HG03175 (cell line): ENCODE measurements at regions not wholly inside any gene's neighbourhood (a gene's known extent, or its start where the extent isn't known, plus 50 kb on each side); places are given as distances from the start of the nearest gene placed in this dataset.

Experiments used
- ATAC-seq: cut with Tn5 transposase; IDR thresholded peaks from one replicate; pipeline ENCODE4 v1.9.1; 2021; ENCODE audit warnings: mild to moderate bottlenecking, moderate library complexity; ENCODE audit not compliant: unreplicated experiment

- no peak for ATAC-seq
These were observed 58.8 kb upstream of the ZNF804B start for GRCh38 chr7:88700725-88701124.

DNA sequence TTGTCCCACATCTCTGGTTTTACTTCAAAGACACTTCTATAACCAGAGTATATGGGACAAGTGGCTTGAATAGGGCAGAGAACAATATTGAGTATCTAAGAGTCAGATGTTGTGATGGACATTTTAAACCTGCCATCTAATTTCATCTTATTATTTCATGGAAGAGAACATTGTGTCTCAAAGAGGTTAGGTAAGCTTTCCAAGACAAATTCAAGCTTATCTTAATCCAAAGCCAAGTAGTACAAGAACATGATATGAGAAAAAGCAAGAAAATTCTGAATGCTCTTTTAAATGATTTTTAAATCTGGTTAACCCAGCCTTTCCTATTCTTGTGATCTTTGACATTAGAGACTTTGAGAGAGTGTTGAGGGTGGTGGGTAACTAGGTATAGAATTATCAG lies 65.3 kb upstream of the ZNF804B start:
- ATAC-seq = no peak

- ATAC-seq = no peak
These were observed 66.4 kb upstream of the ZNF804B start for GRCh38 chr7:88693131-88693530.

- ATAC-seq = no peak
These were observed 67.0 kb upstream of the ZNF804B start for GRCh38 chr7:88692493-88692892.

- ATAC-seq = no peak
These were observed 69.7 kb upstream of the ZNF804B start for GRCh38 chr7:88689821-88690220.

- no peak for ATAC-seq
These were observed 71.3 kb upstream of the ZNF804B start for GRCh38 chr7:88688222-88688621.

DNA sequence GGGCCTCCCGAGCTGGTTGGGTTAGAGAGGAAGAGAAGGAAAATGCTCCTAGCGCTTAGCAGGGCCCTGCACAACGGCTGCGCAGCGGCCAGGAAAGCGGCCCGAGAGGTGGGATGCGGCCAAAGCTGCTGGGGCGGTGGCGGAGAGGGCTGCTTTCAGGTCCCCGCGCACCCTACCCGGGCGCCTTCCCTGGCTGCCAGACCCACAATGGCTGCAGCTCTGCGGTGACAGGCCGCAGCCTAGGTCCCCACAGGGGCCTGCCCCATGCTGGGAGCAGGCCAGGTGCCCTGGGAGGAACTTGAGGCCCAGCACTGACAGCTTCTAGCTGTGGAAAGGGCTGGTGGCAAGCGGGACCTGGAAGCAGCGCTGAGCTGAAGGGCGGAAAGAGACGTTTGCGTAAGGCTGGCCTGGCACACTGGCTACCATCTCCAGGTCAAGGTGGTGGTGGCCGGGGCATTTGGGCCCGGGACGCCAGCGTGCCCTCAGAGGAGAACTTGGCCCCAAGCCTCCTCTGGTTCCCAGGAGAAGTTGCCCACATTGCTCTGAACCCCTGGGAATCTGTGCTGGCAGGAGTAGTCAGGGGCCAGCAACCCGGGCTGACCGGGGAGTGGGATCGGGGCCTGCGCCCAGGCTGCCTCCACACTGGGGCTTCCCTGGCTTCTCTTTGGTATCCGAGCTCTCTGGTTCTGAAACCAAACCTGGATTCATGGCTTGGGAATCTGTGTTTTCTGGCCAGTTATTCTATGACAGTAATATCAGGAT lies 72.9 kb upstream of the ZNF804B start:
- no peak for ATAC-seq

- no peak for ATAC-seq
These were observed 77.8 kb upstream of the ZNF804B start for GRCh38 chr7:88681682-88682081.

GRCh38 chr7:88670536-88670935 lies 89.0 kb upstream of the ZNF804B start:
- ATAC-seq = no peak

GRCh38 chr7:88669913-88670312 lies 89.6 kb upstream of the ZNF804B start:
- ATAC-seq = no peak

- ATAC-seq = no peak
These were observed 90.9 kb upstream of the ZNF804B start for GRCh38 chr7:88668591-88668990.

DNA sequence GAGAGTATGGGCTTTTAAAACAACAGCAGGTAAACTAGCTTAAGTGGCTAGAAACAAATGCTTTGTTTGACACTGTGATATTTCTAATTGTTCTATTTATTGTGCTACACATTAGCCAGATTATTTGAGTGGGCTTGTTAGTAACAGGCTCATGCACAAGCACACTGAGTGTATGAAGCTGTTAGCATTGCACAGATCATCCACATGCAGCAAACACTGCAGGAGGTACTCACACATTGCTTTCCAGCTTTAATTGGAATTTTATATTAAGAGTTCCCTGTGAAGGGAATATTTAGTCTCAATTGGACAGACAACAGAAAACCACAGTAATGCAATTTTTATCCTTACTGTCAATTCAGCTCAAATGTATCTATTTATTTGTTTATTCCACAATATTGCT lies 92.9 kb upstream of the ZNF804B start:
- no peak for ATAC-seq

GRCh38 chr7:88665892-88666514 lies 93.5 kb upstream of the ZNF804B start:
- no peak for ATAC-seq

DNA sequence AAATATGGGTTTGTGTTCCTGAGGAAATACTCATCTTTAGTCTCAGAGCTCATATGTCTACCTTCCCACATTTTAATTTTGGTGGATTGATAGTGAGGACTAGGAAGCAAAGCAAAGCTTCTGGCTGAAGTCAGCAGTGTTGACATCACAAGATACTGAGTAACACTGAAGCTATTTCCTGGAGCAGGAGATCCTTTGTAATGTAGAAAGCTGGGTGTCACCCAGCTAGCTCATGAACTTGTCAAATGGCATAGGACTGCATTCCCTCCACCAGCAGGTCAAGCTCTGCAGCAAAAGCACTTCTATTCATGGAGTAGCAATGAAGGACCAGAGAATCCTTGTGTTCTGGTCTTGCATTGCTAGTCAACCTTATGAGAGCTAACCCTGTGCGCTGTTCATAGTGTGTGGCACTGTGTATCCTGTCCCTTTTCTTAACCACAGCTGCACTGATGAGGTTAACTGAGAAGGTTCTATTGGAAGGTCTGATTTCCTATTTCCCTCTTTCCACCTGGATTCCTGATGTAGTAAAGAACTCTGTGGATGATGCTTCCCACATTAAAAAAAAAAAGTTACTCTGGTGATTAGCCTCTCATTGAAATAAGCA lies 94.8 kb upstream of the ZNF804B start:
- no peak for ATAC-seq

GRCh38 chr7:88661921-88662320 lies 97.6 kb upstream of the ZNF804B start:
- no peak for ATAC-seq

GRCh38 chr7:88647825-88648224 lies 111.7 kb upstream of the ZNF804B start:
- ATAC-seq = no peak

DNA sequence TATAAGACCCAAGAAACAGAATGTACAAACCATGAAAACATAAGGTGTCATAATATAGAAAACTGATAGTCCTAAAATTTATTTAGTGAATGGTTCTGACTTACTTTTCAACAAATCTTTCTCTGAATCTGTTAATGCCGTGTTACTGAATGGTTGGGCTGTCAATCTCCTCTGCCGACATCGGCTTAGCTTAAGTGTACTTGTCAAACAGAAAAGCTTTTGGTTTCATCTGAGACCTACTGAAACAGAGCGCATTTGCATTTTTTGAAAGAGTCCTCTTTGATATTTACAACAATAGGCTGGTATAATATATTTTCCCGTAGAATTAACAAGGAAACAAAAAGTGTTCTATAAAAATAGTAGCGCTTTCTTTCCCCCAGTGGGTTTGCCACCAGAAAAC lies 120.9 kb upstream of the ZNF804B start:
- no peak for ATAC-seq

DNA sequence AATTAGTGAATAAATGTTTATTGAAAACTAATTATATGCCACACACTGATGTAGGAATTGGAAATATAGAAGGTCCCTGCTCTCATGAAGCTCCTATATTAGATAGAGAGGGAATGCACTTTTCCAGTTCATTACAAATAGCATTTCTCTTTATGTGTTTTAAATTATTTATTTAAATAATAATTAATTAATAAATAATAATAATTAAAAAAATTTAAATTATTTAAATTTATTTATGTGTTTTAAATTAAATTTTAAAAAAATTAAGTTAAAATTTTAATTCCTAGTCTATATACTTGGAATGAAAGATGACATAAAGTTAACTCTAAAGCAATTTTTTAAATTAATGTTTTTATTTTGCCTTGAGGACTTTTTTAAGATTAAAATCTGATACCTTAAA lies 121.7 kb upstream of the ZNF804B start:
- no peak for ATAC-seq

- no peak for ATAC-seq
These were observed 124.4 kb upstream of the ZNF804B start for GRCh38 chr7:88635149-88635548.

DNA sequence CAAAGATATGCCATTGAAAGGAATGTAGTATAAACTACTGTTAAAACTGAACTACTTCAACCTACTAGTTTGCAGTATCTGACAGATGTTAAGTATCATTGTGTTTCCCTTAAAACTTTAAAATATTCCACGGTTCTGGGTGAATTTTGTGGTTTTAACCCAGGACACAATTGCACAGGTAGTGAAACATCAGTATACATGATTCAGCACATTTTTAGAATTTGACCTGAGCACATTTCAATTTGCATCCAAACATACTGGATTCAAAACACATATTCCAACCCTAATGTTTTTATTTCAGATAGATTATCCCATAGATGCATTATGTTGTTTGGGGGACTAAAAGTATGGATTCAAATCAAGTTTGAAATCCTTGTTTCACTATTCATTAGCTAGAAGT lies 129.9 kb upstream of the ZNF804B start:
- no peak for ATAC-seq

GRCh38 chr7:88628363-88629085 lies 131.0 kb upstream of the ZNF804B start:
- ATAC-seq = peak; percentile 99

GRCh38 chr7:88617185-88617584 lies 142.3 kb upstream of the ZNF804B start:
- ATAC-seq = no peak
